ENCODE measurements at regions not wholly inside any gene's neighbourhood (a gene's known extent, or its start where the extent isn't known, plus 50 kb on each side); places are given as distances from the start of the nearest gene placed in this dataset.
A peak's percentile ranks its signal among the peaks of the same experiment; 100 is the strongest.

DNA sequence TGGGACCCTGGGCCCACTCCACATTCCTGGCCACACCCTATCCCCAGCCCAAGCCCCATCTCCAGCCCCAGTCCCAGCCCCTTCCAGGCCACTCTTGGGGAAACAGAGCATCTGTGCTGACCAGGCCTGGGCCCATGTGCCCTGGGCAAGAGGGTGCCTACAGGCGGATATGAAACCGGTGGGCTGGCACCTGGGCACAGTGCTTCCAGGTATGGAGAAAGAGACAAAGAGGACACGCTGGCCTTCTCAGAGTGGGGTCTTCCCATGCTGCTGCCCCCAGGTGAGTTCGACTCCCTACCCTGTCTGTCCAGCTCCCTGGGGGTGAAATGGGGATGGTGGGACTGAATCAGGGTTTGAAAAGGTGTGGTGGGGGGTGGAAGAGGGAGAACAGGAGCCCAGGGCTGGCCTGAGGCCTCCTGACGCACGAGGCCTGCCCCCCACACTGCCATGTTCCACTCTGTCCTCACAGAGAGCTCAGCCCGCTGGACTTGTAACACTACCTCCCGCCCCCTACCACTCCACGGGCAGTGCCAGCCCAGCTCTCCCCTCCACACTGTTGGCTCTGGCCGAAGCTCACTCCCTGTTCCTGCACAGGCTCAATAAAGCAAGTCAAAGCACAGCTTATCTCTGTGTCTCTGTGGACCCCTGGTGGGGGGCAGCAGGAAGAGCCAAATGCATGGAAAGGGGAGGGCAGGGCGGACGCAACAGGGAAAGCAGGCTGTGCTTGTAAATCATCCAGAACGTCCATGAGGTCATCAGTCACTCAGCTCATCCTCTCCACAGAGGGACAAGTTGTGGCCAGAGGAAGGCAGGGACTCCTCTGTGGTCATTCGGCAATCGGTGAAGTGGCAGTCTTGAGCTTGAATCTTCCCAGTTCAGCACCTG lies 71.1 kb upstream of the TMEM97 start:
- Histone ChIP-seq H3K27me3 (ENCODE audit: control insufficient read depth in 2 of 2, insufficient read depth in 2 of 2, low read length in 2 of 2) (no peaks in the 10 kb centered on the region), H3K4me3 (ENCODE audit: low read length) (no peak overlapping the region), H3K4me1 (ENCODE audit: control insufficient read depth in 2 of 2, insufficient read depth in 2 of 2, low read length in 2 of 2) (peaks cover 0 to 4% of the 10 kb centered on the region in 2 donors), H3K27ac (ENCODE audit: low read depth, low read length) (no peak overlapping the region), H3K9me3 (ENCODE audit: control insufficient read depth in 2 of 3, low read length in 3 of 3) (no peaks in the 10 kb centered on the region), H3K36me3 (ENCODE audit: control insufficient read depth in 2 of 3, insufficient read depth in 3 of 3, low read length in 3 of 3) (no peaks in the 10 kb centered on the region)
- ATAC-seq, result no peak
- ChIA-PET CTCF (interaction anchor here (1.2 kb wide), 1 partner anchor 11 kb away, joined by 3 read pairs; no protein-coding TSS in a partner anchor), POLR2A (no interaction called here)
- no peak for DNase-seq
- Mint-ChIP-seq H3K4me1 (peaks cover 6 to 10% (median 8%) of the 10 kb centered on the region in 7 donors), H3K9me3 (no peaks in the 10 kb centered on the region), H3K27me3 (peaks cover 0 to 18% (median 6%) of the 10 kb centered on the region in 5 donors), H3K36me3 (no peaks in the 10 kb centered on the region), H3K4me3 (no peak overlapping the region), H3K27ac (no peak overlapping the region)
- intact Hi-C loops (cut with micrococcal nuclease), result no loop called here

GRCh38 chr17:28249706-28250105 lies 69.3 kb upstream of the TMEM97 start:
- peak overlapping the region in 1 of 9 donors; percentile 10 for H3K27ac Mint-ChIP-seq
- peaks cover 0 to 22% (median 9%) of the 10 kb centered on the region in 5 donors for H3K27me3 Mint-ChIP-seq
- CTCF ChIA-PET, result interaction anchor here (1.4 kb wide), 1 partner anchor 444 kb away, joined by 3 read pairs; no protein-coding TSS in a partner anchor
- Histone ChIP-seq H3K4me3 (ENCODE audit: low read length) (no peak overlapping the region), H3K36me3 (ENCODE audit: control insufficient read depth in 2 of 3, insufficient read depth in 3 of 3, low read length in 3 of 3) (no peaks in the 10 kb centered on the region), H3K27me3 (ENCODE audit: control insufficient read depth in 2 of 2, insufficient read depth in 2 of 2, low read length in 2 of 2) (no peaks in the 10 kb centered on the region), H3K27ac (ENCODE audit: low read depth, low read length) (no peak overlapping the region), H3K9me3 (ENCODE audit: control insufficient read depth in 2 of 3, low read length in 3 of 3) (no peaks in the 10 kb centered on the region), H3K4me1 (ENCODE audit: control insufficient read depth in 2 of 2, insufficient read depth in 2 of 2, low read length in 2 of 2) (peaks cover 0 to 4% of the 10 kb centered on the region in 2 donors)
- POLR2A ChIA-PET, result no interaction called here
- ATAC-seq (no peak), DNase-seq (no peak)
- no peaks in the 10 kb centered on the region for H3K36me3 Mint-ChIP-seq
- intact Hi-C loops (cut with micrococcal nuclease), result loop anchor here in 1 of 2 donors (5.0 kb wide), 1 partner anchor 168 kb away; no protein-coding TSS in a partner anchor
- H3K9me3 Mint-ChIP-seq, result no peaks in the 10 kb centered on the region
- peak overlapping the region in 6 of 10 donors; percentile 4 to 48 (median 28) for H3K4me3 Mint-ChIP-seq
- H3K4me1 Mint-ChIP-seq, result peaks cover 6 to 10% (median 8%) of the 10 kb centered on the region in 7 donors

- ChIA-PET POLR2A (no interaction called here), CTCF (interaction anchor here (1.3 to 2.3 kb wide), 3 partner anchors 12 to 447 kb away, joined by 3 to 16 read pairs (median 7); no protein-coding TSS in a partner anchor)
- no peaks in the 10 kb centered on the region for H3K36me3 Mint-ChIP-seq
- H3K4me3 ChIP-seq (ENCODE audit: low read length), result no peak overlapping the region
- no peak for ATAC-seq
- peak overlapping the region in 1 of 9 donors; percentile 4 for H3K27ac Mint-ChIP-seq
- H3K27me3 Mint-ChIP-seq, result peaks cover 4 to 23% (median 9%) of the 10 kb centered on the region in 5 donors
- H3K9me3 Mint-ChIP-seq, result no peaks in the 10 kb centered on the region
- H3K27me3 ChIP-seq (ENCODE audit: control insufficient read depth in 2 of 2, insufficient read depth in 2 of 2, low read length in 2 of 2), result no peaks in the 10 kb centered on the region
- peaks cover 6 to 10% (median 8%) of the 10 kb centered on the region in 7 donors for H3K4me1 Mint-ChIP-seq
- H3K36me3 ChIP-seq (ENCODE audit: control insufficient read depth in 2 of 3, insufficient read depth in 3 of 3, low read length in 3 of 3), result no peaks in the 10 kb centered on the region
- peaks cover 0 to 4% of the 10 kb centered on the region in 2 donors for H3K4me1 ChIP-seq (ENCODE audit: control insufficient read depth in 2 of 2, insufficient read depth in 2 of 2, low read length in 2 of 2)
- H3K27ac ChIP-seq (ENCODE audit: low read depth, low read length), result no peak overlapping the region
- intact Hi-C loops (cut with micrococcal nuclease), result loop anchor here in 1 of 2 donors (5.0 kb wide), 1 partner anchor 165 kb away; no protein-coding TSS in a partner anchor
- H3K9me3 ChIP-seq (ENCODE audit: control insufficient read depth in 2 of 3, low read length in 3 of 3), result no peaks in the 10 kb centered on the region
- H3K4me3 Mint-ChIP-seq, result peak overlapping the region in 2 of 10 donors; percentile 84 to 86
- no peak for DNase-seq
Observed at GRCh38 chr17:28252436-28252835, 66.6 kb upstream of the TMEM97 start.

- H3K27ac Mint-ChIP-seq, result no peak overlapping the region
- POLR2A ChIA-PET, result no interaction called here
- intact Hi-C loops (cut with micrococcal nuclease), result loop anchor here in 1 of 2 donors (5.0 kb wide), 1 partner anchor 164 kb away; no protein-coding TSS in a partner anchor
- no peaks in the 10 kb centered on the region for H3K36me3 Mint-ChIP-seq
- Histone ChIP-seq H3K4me3 (ENCODE audit: low read length) (no peak overlapping the region), H3K36me3 (ENCODE audit: control insufficient read depth in 2 of 3, insufficient read depth in 3 of 3, low read length in 3 of 3) (no peaks in the 10 kb centered on the region), H3K27ac (ENCODE audit: low read depth, low read length) (no peak overlapping the region), H3K4me1 (ENCODE audit: control insufficient read depth in 2 of 2, insufficient read depth in 2 of 2, low read length in 2 of 2) (peaks cover 0 to 4% of the 10 kb centered on the region in 2 donors), H3K27me3 (ENCODE audit: control insufficient read depth in 2 of 2, insufficient read depth in 2 of 2, low read length in 2 of 2) (no peaks in the 10 kb centered on the region), H3K9me3 (ENCODE audit: control insufficient read depth in 2 of 3, low read length in 3 of 3) (no peaks in the 10 kb centered on the region)
- H3K4me1 Mint-ChIP-seq, result peaks cover 6 to 10% (median 8%) of the 10 kb centered on the region in 7 donors
- CTCF ChIA-PET, result no interaction called here
- ATAC-seq (no peak), DNase-seq (no peak)
- H3K27me3 Mint-ChIP-seq, result peaks cover 4 to 20% (median 16%) of the 10 kb centered on the region in 5 donors
- no peaks in the 10 kb centered on the region for H3K9me3 Mint-ChIP-seq
- no peak overlapping the region for H3K4me3 Mint-ChIP-seq
Observed at GRCh38 chr17:28253663-28254062, 65.3 kb upstream of the TMEM97 start.

GRCh38 chr17:28255616-28256015 lies 63.4 kb upstream of the TMEM97 start:
- H3K4me3 Mint-ChIP-seq, result no peak overlapping the region
- H3K27me3 ChIP-seq (ENCODE audit: control insufficient read depth in 2 of 2, insufficient read depth in 2 of 2, low read length in 2 of 2), result no peaks in the 10 kb centered on the region
- H3K27ac Mint-ChIP-seq, result no peak overlapping the region
- CTCF ChIA-PET, result no interaction called here
- peaks cover 7 to 25% (median 17%) of the 10 kb centered on the region in 5 donors for H3K27me3 Mint-ChIP-seq
- H3K9me3 Mint-ChIP-seq, result peaks cover 0 to 5% (median 0%) of the 10 kb centered on the region in 11 donors
- H3K36me3 Mint-ChIP-seq, result peaks cover 0 to 5% (median 0%) of the 10 kb centered on the region in 5 donors
- no peak overlapping the region for H3K27ac ChIP-seq (ENCODE audit: low read depth, low read length)
- H3K4me1 Mint-ChIP-seq, result peaks cover 6 to 10% (median 8%) of the 10 kb centered on the region in 7 donors
- no peak for ATAC-seq
- no peak for DNase-seq
- peaks cover 0 to 4% of the 10 kb centered on the region in 2 donors for H3K4me1 ChIP-seq (ENCODE audit: control insufficient read depth in 2 of 2, insufficient read depth in 2 of 2, low read length in 2 of 2)
- POLR2A ChIA-PET, result no interaction called here
- no peaks in the 10 kb centered on the region for H3K9me3 ChIP-seq (ENCODE audit: control insufficient read depth in 2 of 3, low read length in 3 of 3)
- no peak overlapping the region for H3K4me3 ChIP-seq (ENCODE audit: low read length)
- H3K36me3 ChIP-seq (ENCODE audit: control insufficient read depth in 2 of 3, insufficient read depth in 3 of 3, low read length in 3 of 3), result no peaks in the 10 kb centered on the region
- intact Hi-C loops (cut with micrococcal nuclease), result no loop called here

DNA sequence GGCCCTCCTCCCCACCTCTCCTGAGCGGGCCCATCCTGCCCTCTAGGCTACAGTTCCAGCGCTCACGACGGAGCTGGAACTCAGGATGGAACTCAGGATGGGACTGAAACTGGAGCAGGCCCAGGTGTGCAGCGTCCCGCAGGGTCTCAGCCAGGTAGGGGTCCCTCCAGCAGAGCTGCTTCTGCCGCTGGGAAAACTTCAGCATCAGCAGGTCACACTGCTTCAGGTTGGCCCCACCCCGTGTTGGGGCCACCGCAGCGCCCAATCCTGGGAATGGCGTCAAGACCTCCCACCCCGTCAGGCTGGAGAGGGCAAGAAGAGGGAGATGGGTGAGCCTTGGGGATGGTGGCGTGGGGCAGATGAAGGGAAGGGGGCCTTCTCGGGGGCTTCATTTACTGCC lies 62.6 kb upstream of the TMEM97 start:
- H3K4me3 ChIP-seq (ENCODE audit: low read length), result no peak overlapping the region
- peaks cover 0 to 4% of the 10 kb centered on the region in 2 donors for H3K4me1 ChIP-seq (ENCODE audit: control insufficient read depth in 2 of 2, insufficient read depth in 2 of 2, low read length in 2 of 2)
- ATAC-seq (no peak), DNase-seq (no peak)
- intact Hi-C loops (cut with micrococcal nuclease), result no loop called here
- Mint-ChIP-seq H3K4me1 (peaks cover 6 to 9% (median 8%) of the 10 kb centered on the region in 7 donors), H3K4me3 (no peak overlapping the region), H3K27ac (no peak overlapping the region), H3K36me3 (peaks cover 0 to 5% (median 0%) of the 10 kb centered on the region in 5 donors), H3K9me3 (peaks cover 0 to 9% (median 4%) of the 10 kb centered on the region in 11 donors), H3K27me3 (peaks cover 7 to 24% (median 17%) of the 10 kb centered on the region in 5 donors)
- H3K27me3 ChIP-seq (ENCODE audit: control insufficient read depth in 2 of 2, insufficient read depth in 2 of 2, low read length in 2 of 2), result no peaks in the 10 kb centered on the region
- H3K36me3 ChIP-seq (ENCODE audit: control insufficient read depth in 2 of 3, insufficient read depth in 3 of 3, low read length in 3 of 3), result no peaks in the 10 kb centered on the region
- ChIA-PET POLR2A (no interaction called here), CTCF (no interaction called here)
- no peaks in the 10 kb centered on the region for H3K9me3 ChIP-seq (ENCODE audit: control insufficient read depth in 2 of 3, low read length in 3 of 3)
- no peak overlapping the region for H3K27ac ChIP-seq (ENCODE audit: low read depth, low read length)

All from naive thymus-derived CD4-positive, alpha-beta T cell (primary cell).